ENCODE measurements at regions not wholly inside any gene's neighbourhood (a gene's known extent, or its start where the extent isn't known, plus 50 kb on each side); places are given as distances from the start of the nearest gene placed in this dataset.

DNA sequence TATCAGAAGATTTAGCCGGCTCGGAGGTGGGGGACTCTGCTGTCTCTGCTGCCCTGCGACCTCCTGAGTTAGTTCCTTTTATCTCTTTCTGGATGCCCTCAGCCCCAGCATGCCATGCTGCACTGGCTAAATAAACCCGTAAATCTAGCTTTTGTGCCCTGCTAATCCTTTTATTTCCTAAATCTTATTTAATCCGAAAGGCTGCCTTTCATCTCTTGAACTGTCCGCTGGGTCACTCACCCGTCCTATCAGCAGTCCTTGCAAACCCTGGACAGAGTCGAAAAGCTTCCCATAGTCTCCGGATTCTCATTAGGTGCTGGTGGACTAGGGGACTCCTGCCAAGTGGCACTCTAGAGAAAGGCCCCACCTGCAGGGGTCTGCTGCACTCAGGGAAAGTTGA, 122.0 kb upstream of the APCDD1 start:
- no peak for TF ChIP-seq POLR2A (IDR thresholded peaks at IDR 0.05; ENCODE audit: low read length)
- TF ChIP-seq GATA1 (IDR thresholded peaks at IDR 0.05; ENCODE audit: low read depth, low read length): no peak

Data from erythroblast (primary cell).